Astrocyte (in vitro differentiated cells and primary cell): ENCODE measurements at regions not wholly inside any gene's neighbourhood (a gene's known extent, or its start where the extent isn't known, plus 50 kb on each side); places are given as distances from the start of the nearest gene placed in this dataset.

Experiments used
- EZH2 ChIP-seq: IDR thresholded peaks from 2 replicates; pipeline ENCODE4 v1.6.1; 2012; ENCODE audit warnings: mild to moderate bottlenecking, low read length, inconsistent platforms; ENCODE audit not compliant: insufficient read depth
- TF ChIP-seq, protein P1 (sequence below): IDR thresholded peaks from 2 replicates; pipeline ENCODE4 v1.5.1; 2011; ENCODE audit warnings: low read depth, mild to moderate bottlenecking, inconsistent platforms, low read length, moderate library complexity; ENCODE audit not compliant: insufficient read depth

DNA sequence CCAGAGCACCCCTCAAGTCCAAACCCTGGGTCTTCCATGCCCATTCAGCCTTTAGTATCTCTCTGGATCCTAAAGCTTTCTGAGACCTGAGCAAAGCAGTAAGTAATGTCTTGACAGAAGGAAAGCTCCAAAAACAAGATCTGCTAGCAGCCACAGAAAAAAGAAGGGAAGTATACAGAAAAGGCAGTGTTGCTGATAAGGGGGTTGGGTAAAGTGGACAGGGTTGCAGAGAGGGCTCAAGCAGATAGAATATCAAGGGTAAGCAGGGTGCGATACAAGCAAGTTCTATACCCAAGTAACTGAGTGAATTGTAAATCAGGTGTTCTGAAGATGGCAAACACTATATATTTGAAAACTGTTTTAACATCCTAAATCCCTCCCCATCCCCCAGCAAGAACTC is 113.4 kb upstream of the CARMIL1 start:
- TF ChIP-seq, protein P1, sequence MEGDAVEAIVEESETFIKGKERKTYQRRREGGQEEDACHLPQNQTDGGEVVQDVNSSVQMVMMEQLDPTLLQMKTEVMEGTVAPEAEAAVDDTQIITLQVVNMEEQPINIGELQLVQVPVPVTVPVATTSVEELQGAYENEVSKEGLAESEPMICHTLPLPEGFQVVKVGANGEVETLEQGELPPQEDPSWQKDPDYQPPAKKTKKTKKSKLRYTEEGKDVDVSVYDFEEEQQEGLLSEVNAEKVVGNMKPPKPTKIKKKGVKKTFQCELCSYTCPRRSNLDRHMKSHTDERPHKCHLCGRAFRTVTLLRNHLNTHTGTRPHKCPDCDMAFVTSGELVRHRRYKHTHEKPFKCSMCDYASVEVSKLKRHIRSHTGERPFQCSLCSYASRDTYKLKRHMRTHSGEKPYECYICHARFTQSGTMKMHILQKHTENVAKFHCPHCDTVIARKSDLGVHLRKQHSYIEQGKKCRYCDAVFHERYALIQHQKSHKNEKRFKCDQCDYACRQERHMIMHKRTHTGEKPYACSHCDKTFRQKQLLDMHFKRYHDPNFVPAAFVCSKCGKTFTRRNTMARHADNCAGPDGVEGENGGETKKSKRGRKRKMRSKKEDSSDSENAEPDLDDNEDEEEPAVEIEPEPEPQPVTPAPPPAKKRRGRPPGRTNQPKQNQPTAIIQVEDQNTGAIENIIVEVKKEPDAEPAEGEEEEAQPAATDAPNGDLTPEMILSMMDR: no peak
- no peak for TF ChIP-seq EZH2
